Non-pigmented ciliary epithelial cell (primary cell): ENCODE measurements at regions not wholly inside any gene's neighbourhood (a gene's known extent, or its start where the extent isn't known, plus 50 kb on each side); places are given as distances from the start of the nearest gene placed in this dataset.

Experiments
- DNase-seq: peaks from one replicate; pipeline ENCODE4 v3.0.0-alpha.2; 2010; ENCODE audit warnings: low read depth

- DNase-seq = no peak
These were observed 788.6 kb upstream of the NOVA1 start for GRCh38 chr14:27386391-27386790.

GRCh38 chr14:27387463-27387862 lies 789.6 kb upstream of the NOVA1 start:
- no peak for DNase-seq

- no peak for DNase-seq
These were observed 791.6 kb upstream of the NOVA1 start for GRCh38 chr14:27389402-27389801.

DNA sequence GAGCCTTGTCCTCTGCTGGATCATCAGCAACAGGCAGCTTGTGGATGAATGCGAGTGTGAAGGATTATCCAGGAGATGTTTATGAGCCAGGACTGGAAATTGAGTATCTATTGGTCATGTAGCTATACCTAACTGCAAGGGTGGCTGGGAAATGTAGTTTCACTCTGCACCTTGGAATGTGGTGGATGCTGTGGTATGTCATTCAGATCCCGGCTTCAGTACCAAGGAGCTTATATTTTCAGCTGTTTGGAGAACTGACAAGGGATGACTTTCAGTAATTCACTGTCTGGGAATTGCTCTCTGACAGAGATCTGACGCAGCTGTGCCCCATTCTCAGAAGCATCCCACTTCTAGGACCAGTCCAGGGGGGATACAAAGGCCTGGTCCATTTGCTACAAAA lies 792.3 kb upstream of the NOVA1 start:
- DNase-seq = no peak

DNA sequence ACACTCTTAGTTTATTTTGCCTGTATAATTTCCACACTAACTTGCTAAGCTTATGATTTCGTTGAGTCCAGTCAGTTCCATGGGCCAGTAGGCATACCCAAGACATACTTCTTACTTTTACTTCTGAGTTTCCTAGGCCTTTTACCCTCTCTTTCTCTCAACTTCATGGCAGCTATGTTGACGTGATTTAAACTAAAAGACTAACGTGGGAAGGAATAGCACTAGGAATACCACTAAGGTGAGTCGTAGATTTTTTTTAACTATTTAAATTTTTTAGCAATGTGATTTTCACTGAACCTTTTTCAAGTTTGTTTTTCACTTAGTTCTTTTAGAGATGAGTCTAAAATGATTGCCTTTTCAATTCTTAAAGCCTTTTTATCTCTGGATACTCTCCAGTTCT lies 793.5 kb upstream of the NOVA1 start:
- DNase-seq = no peak

DNA sequence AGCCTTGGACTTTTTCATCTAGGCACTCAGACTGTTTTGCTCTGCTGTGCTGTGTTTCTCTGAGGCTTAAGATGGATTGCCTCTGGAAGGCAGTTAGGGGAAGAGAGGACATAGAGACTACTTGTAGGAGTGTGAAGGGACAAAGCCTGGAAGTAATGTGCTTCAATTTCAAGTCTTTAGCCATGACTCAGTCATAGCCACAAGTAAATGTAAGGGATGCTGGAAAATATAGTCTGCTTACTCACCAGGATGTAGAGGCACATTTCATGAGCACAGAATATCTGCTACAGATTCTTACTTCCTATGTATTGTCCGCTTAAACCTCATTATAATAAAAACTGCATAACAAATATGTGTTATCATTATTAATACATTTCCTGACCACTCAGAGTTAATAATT lies 794.3 kb upstream of the NOVA1 start:
- DNase-seq = peak; percentile 46

GRCh38 chr14:27409944-27410343 lies 812.1 kb upstream of the NOVA1 start:
- DNase-seq = no peak

DNA sequence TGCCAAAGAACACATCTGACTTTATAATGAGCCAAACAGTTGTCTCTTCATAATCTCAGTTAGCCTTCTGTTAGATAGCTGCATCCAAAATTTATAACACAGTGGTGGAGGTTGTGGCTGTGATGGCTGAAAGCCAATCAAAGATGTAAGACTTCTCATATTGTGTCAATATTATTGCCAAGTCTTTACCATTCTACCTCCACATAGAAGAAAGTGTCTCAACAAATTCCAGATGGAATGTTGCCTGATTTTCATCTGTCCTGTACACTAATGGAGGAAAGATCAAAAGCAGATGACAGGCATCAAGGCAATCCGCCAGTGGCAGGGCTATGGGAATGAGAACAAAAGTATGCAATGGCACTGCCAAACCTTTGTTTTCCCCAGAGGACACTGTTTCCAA lies 813.1 kb upstream of the NOVA1 start:
- DNase-seq = no peak

- DNase-seq = peak; percentile 53
These were observed 830.0 kb upstream of the NOVA1 start for GRCh38 chr14:27427796-27428195.

DNA sequence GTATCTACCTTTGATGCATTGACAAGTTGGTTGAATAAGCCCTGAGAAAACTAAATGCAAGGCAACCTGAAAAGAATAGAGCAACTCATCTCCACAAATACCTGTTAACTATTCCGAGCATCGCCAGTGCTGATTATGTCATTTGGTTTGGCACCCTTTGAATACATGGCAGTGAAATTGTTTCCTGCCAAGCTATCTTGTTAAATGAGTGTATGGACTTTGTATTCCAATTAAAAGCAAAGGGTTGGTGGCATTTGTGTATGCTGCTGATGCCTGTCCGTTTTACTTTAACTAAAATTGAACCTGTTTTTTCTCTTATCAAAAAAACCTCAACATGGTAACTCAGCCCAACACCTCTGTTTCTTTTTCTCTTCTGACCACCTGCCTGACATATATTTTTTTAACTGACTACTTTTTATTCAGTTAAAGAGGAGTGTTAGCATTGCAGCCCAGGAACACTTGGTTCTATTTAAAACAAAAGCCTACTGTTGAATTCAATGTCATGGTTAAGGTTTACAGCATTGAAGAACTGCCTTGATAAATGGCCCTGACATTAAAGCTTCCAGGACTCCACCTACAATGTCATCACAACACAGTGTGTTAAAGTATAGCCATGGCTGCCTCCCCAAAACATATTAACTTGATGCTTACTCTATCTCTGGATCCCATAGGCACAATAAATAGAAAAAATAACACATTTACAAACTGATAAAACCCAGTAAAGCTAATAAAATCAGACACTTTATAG lies 838.3 kb upstream of the NOVA1 start:
- no peak for DNase-seq

DNA sequence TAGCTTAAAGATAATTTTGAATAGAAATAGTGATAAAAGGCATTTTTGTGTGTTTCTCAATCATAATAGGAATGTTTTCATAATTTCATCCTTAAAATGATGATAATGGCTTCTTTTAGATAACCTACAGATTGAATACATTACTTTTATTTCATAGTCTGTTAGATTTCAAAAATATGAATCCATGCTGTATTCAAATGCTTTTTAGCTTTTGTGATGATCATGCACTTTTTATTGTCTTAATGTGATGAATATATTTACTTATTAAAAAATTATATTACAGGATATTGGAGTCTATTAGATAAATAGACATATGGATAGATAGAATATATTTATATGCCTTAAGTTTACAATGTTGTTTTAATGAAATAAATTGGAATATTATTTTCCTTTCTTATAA lies 886.8 kb upstream of the NOVA1 start:
- no peak for DNase-seq

DNA sequence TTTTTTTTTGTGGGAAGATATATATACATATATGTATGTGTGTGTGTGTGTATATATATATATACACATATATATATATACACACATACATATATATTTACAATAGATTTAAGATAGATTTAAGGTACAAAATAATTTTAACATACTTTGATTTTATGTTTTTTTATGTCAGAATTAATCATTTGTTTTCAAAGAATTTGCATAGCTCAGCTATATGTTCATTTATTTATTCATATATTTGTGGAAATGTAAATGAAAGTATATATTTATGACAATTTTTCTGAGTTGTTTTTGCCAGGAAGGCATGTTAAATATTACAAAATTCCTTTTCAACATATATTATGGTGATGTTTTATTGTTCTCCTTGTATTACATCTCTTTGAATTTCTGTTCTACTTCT lies 887.4 kb upstream of the NOVA1 start:
- DNase-seq = no peak

GRCh38 chr14:27506272-27506671 lies 908.4 kb upstream of the NOVA1 start:
- DNase-seq = no peak

DNA sequence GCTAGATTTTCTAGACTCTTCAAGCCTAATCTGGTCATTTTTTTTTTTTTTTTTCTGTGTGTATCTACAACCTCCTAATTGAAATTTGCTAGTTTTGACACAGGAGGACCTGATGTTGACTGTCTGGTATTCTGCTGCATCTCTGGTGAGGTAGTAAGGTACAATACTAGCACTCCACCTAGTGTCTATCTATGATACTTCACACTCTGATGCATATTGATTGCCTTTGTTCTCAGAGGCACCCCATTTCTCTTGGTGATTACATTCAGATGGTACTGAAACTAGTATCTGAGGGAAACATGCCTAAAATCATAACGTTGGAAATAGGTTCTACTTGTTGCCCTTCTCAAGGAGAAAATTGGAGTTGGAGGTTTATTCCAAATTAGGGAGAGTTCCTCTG lies 930.5 kb upstream of the NOVA1 start:
- DNase-seq = no peak

- no peak for DNase-seq
These were observed 938.9 kb upstream of the NOVA1 start for GRCh38 chr14:27536748-27537147.

DNA sequence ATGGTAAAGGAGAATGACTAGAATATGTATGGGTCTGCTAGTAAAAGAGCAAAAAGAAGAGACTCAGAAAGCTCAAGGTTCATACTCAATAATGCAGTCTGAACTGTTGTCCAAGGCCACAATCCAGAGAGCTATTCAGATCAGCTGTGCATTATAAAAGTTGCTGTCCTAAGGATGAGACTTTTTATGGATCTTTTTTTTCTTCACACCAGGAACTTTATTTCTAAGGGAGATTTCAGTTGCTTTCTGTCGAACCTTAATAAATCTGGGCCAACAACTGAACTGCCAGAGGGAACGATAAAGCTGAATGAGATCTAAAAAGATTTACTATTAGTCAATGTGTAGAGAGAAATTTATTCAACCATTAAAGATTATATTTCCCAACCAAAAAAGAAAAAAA lies 948.3 kb upstream of the NOVA1 start:
- DNase-seq = no peak

GRCh38 chr14:27553790-27554189 lies 956.0 kb upstream of the NOVA1 start:
- no peak for DNase-seq

GRCh38 chr14:27557445-27557844 lies 959.6 kb upstream of the NOVA1 start:
- DNase-seq = no peak

DNA sequence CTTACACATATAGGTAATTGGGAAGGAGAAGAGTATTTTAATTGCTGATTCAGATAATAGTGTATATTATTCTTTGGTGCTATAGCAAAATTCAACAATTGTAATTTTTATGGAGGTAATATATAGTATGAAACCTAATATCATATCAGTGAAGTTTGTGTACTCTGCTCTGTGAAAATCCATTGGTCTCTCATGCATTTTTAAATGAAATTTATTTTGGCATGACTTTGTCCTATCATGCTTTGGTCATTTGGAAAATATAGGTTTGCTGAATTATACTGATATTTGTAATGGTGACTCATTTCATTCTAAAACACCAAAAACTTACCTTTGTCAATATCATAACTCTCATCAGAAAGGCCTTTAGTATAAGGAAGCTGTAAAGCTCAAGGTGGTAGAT lies 962.0 kb upstream of the NOVA1 start:
- no peak for DNase-seq

- no peak for DNase-seq
These were observed 969.1 kb upstream of the NOVA1 start for GRCh38 chr14:27566843-27567382.

DNA sequence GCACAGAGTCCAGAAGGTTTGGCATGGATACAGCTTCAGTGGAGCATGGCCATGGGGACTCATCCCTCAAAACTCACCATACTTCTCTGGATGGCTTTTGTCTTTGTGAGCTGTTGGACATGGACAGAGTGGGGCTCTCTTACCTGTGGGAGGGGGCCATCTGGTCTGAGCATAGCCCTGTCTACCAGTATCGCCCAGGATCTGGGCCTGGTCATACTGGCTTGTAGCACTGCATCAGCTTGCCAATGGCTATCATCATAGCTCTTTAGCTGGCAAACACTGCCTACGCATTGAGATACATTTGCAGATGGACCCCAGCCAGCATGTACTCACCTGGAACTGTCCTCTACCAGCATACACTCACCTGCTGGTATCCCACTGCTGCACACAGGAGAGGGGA lies 975.2 kb upstream of the NOVA1 start:
- no peak for DNase-seq

DNA sequence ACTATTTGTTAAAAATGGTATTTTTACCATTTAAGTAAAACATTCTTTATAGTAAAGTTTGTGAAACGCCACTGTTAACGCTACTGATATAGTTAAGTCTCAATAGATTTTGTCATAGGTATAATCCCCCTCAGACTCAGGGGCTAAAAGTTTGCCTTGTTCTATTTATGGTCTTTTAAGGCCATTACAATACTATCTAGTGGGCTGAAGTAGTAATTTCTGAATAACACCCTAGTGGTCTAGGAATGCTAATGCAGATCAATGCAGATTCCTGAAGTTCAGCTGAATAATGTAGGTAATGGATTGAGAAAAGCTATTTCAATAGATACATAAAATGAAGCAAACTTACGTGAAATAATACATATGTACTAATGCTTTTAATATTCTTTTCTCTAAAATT lies 989.3 kb upstream of the NOVA1 start:
- DNase-seq = no peak

DNA sequence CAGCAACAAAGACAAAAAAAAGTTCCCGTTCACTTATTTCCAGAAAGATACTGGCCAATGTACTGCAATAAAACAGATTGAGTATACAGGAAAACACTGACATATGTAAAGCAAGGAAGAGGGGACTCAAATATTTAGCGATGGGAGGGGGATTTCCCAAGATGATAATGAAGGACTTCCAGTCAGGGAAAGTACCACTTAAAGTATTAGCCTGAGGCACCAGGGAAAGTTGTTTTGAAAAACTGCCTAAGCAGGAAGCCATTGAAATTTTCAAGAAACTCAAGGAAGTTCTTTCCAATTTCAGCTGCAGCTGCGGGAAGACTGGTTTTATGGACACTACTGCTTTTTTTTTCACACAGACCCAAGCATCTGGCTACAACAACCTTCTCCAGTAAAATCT lies 1007.4 kb upstream of the NOVA1 start:
- DNase-seq = no peak

- DNase-seq = no peak
These were observed 1010.5 kb upstream of the NOVA1 start for GRCh38 chr14:27608377-27608776.
